ENCODE measurements at regions not wholly inside any gene's neighbourhood (a gene's known extent, or its start where the extent isn't known, plus 50 kb on each side); places are given as distances from the start of the nearest gene placed in this dataset.
"Not testable (repeated sequence)": the region's sequence is repeated elsewhere in the genome, so short reads cannot be mapped to it uniquely, and the experiment has no call there.

GRCh38 chr12:126282691-126283090, 1217.5 kb downstream of the AACS start:
- no peak for DNase-seq (ENCODE audit: low read depth)

- DNase-seq (ENCODE audit: low read depth): no peak
These were observed 1221.0 kb downstream of the AACS start for GRCh38 chr12:126286203-126286602.

GRCh38 chr12:126290456-126290855, 1225.2 kb downstream of the AACS start:
- DNase-seq (ENCODE audit: low read depth): no peak

GRCh38 chr12:126291987-126292386, 1226.8 kb downstream of the AACS start:
- DNase-seq (ENCODE audit: low read depth): not testable (repeated sequence)

GRCh38 chr12:126295652-126296051, 1230.4 kb downstream of the AACS start:
- no peak for DNase-seq (ENCODE audit: low read depth)

GRCh38 chr12:126309278-126309677, 1244.0 kb downstream of the AACS start:
- DNase-seq (ENCODE audit: low read depth): no peak

GRCh38 chr12:126312457-126312856, 1247.2 kb downstream of the AACS start:
- DNase-seq (ENCODE audit: low read depth): no peak

- DNase-seq (ENCODE audit: low read depth): no peak
These were observed 1251.2 kb downstream of the AACS start for GRCh38 chr12:126316411-126316810.

GRCh38 chr12:126337556-126338441, 1272.6 kb downstream of the AACS start:
- peak; percentile 56 for DNase-seq (ENCODE audit: low read depth)

- DNase-seq (ENCODE audit: low read depth): no peak
These were observed 1277.6 kb downstream of the AACS start for GRCh38 chr12:126342866-126343265.

GRCh38 chr12:126343321-126343720, 1278.1 kb downstream of the AACS start:
- no peak for DNase-seq (ENCODE audit: low read depth)

GRCh38 chr12:126346087-126346486, 1280.9 kb downstream of the AACS start:
- DNase-seq (ENCODE audit: low read depth): no peak

- DNase-seq (ENCODE audit: low read depth): no peak
These were observed 1282.2 kb downstream of the AACS start for GRCh38 chr12:126347421-126347820.

GRCh38 chr12:126349383-126349782, 1284.1 kb downstream of the AACS start:
- DNase-seq (ENCODE audit: low read depth): no peak

GRCh38 chr12:126353604-126354003, 1288.4 kb downstream of the AACS start:
- DNase-seq (ENCODE audit: low read depth): no peak

GRCh38 chr12:126354633-126355032, 1289.4 kb downstream of the AACS start:
- no peak for DNase-seq (ENCODE audit: low read depth)

- no peak for DNase-seq (ENCODE audit: low read depth)
These were observed 1290.1 kb downstream of the AACS start for GRCh38 chr12:126355346-126355745.

GRCh38 chr12:126358806-126359205, 1293.6 kb downstream of the AACS start:
- DNase-seq (ENCODE audit: low read depth): no peak

GRCh38 chr12:126359216-126359615, 1294.0 kb downstream of the AACS start:
- no peak for DNase-seq (ENCODE audit: low read depth)

- no peak for DNase-seq (ENCODE audit: low read depth)
These were observed 1296.6 kb downstream of the AACS start for GRCh38 chr12:126361804-126362203.

- DNase-seq (ENCODE audit: low read depth): no peak
These were observed 1297.3 kb downstream of the AACS start for GRCh38 chr12:126362493-126362892.

GRCh38 chr12:126362964-126363363, 1297.7 kb downstream of the AACS start:
- DNase-seq (ENCODE audit: low read depth): no peak

GRCh38 chr12:126369487-126370463, 1304.5 kb downstream of the AACS start:
- peak; percentile 24 for DNase-seq (ENCODE audit: low read depth)
